Kidney (tissue), 13 donors: ENCODE measurements at regions not wholly inside any gene's neighbourhood (a gene's known extent, or its start where the extent isn't known, plus 50 kb on each side); places are given as distances from the start of the nearest gene placed in this dataset.

Source experiments
- DNase-seq, 5 donors: peaks; one replicate each; pipeline ENCODE4 v3.0.0-alpha.2; 2013 to 2020
- FAIRE-seq: peaks from 2 replicates; lab custom pipeline; 2012; peaks lifted over from hg19 to GRCh38; lab: Jason Lieb, UNC
- H3K27ac ChIP-seq, 2 donors: one replicate each; pipeline ENCODE4 v1.7.0; 2013; ENCODE audit warnings: low read depth in 2 of 2, low read length in 2 of 2, inconsistent platforms in 1 of 2
- H3K27me3 ChIP-seq: one replicate; pipeline ENCODE4 v1.7.1; 2013; ENCODE audit warnings: low read length, inconsistent platforms; ENCODE audit not compliant: control insufficient read depth, insufficient read depth
- H3K36me3 ChIP-seq, 3 donors: one replicate each; pipeline versions ENCODE4 v1.7.0 to v1.7.1; 2013; ENCODE audit warnings: low read length in 3 of 3, control low read depth in 1 of 3, inconsistent platforms in 1 of 3; ENCODE audit not compliant: insufficient read depth in 3 of 3, control insufficient read depth in 2 of 3
- H3K4me1 ChIP-seq, 3 donors: one replicate each; pipeline versions ENCODE4 v1.7.0 to v1.7.1; 2013; ENCODE audit warnings: low read length in 3 of 3, inconsistent platforms in 1 of 3, low read depth in 1 of 3; ENCODE audit not compliant: control insufficient read depth in 2 of 3, insufficient read depth in 2 of 3
- H3K4me3 ChIP-seq, 3 donors: one replicate each; pipeline versions ENCODE4 v1.7.0 to v1.8.1; 2013; ENCODE audit warnings: low read length in 3 of 3, control low read depth in 1 of 3, inconsistent platforms in 1 of 3
- H3K9ac ChIP-seq, 3 donors: one replicate each; pipeline versions ENCODE4 v1.7.0 to v1.7.1; 2013; ENCODE audit warnings: low read length in 3 of 3, control low read depth in 1 of 3, inconsistent platforms in 1 of 3
- H3K9me3 ChIP-seq, 3 donors: one replicate each; pipeline versions ENCODE4 v1.7.0 to v1.7.1; 2013; ENCODE audit warnings: low read length in 3 of 3, control low read depth in 1 of 3, inconsistent platforms in 1 of 3; ENCODE audit not compliant: control insufficient read depth in 2 of 3, insufficient read depth in 1 of 3
- CTCF ChIP-seq: IDR thresholded peaks from 3 replicates; pipeline ENCODE4 v1.5.1; 2012; ENCODE audit warnings: mild to moderate bottlenecking, moderate library complexity, borderline replicate concordance; ENCODE audit not compliant: insufficient read depth; ENCODE audit errors: extremely low read depth
- intact Hi-C: fragments of 100-400 bp; cut with DNase I; formaldehyde crosslinking; loops from one replicate; pipeline ENCODE4 v1.11.1; 2022
- donor health status: control.
- donor health status: control.
- donor health status: control.
- donor health status: control.
- donor health status: control.
- donor health status: DM: yes; HTN: yes; CAD: no.
- donor health status: Normal renal cell carcinoma (clear cell type).

GRCh38 chr6:53398247-53399026 is 49.7 kb upstream of the ELOVL5 start:
- no peak for DNase-seq
- no peaks in the 10 kb centered on the region for H3K36me3 ChIP-seq
- no peak overlapping the region for H3K4me3 ChIP-seq
- no peaks in the 10 kb centered on the region for H3K27me3 ChIP-seq
- no peaks in the 10 kb centered on the region for H3K4me1 ChIP-seq
- intact Hi-C loops, result no loop called here
- FAIRE-seq, result no peak
- H3K9me3 ChIP-seq, result no peaks in the 10 kb centered on the region
- H3K27ac ChIP-seq, result no peak overlapping the region
- TF ChIP-seq CTCF, result no peak
- no peak overlapping the region for H3K9ac ChIP-seq
